ENCODE measurements at regions not wholly inside any gene's neighbourhood (a gene's known extent, or its start where the extent isn't known, plus 50 kb on each side); places are given as distances from the start of the nearest gene placed in this dataset.

- Histone ChIP-seq H3K27me3 (peaks cover 10% of the 10 kb centered on the region), H3K4me3 (no peak overlapping the region), H3K79me2 (no peaks in the 10 kb centered on the region), H3K9me3 (ENCODE audit: low read depth) (no peaks in the 10 kb centered on the region), H3K4me2 (no peak overlapping the region), H3K9me2 (replicated peaks; ENCODE audit: insufficient read depth) (no peaks in the 10 kb centered on the region), H3K27ac (no peak overlapping the region), H3K4me1 (ENCODE audit: insufficient read depth) (no peaks in the 10 kb centered on the region), H2AFZ (no peak overlapping the region), H4K20me1 (ENCODE audit: insufficient read depth, poor library complexity, severe bottlenecking) (no peaks in the 10 kb centered on the region), H3K36me3 (replicated peaks; ENCODE audit: insufficient read depth, low read depth) (no peaks in the 10 kb centered on the region)
- 79% methylated on average over 5 of the region's 5 CpGs for WGBS (ENCODE audit: low lambda C conversion rate, missing lambda C conversion rate)
- DNase-seq (ENCODE audit: low spot score), result no peak
- no peak for TF ChIP-seq EZH2 (IDR thresholded peaks at IDR 0.05; ENCODE audit: borderline replicate concordance)
- TF ChIP-seq EZH2phosphoT487 (IDR thresholded peaks at IDR 0.05; ENCODE audit: low read depth, severe bottlenecking, unreplicated experiment), result no peak
- peak; percentile 9 for TF ChIP-seq CTCF (IDR thresholded peaks at IDR 0.05; ENCODE audit: poor library complexity)
Observed at GRCh38 chr1:62989497-62989896, 205.6 kb downstream of the ATG4C start.

- no peak for DNase-seq (ENCODE audit: low spot score)
- H3K4me3 ChIP-seq, result no peak overlapping the region
- H3K27me3 ChIP-seq, result peaks cover 10% of the 10 kb centered on the region
- H3K9me2 ChIP-seq (replicated peaks; ENCODE audit: insufficient read depth), result no peaks in the 10 kb centered on the region
- no peak overlapping the region for H3K27ac ChIP-seq
- H3K4me1 ChIP-seq (ENCODE audit: insufficient read depth), result no peaks in the 10 kb centered on the region
- H3K79me2 ChIP-seq, result no peaks in the 10 kb centered on the region
- no peak for TF ChIP-seq EZH2 (IDR thresholded peaks at IDR 0.05; ENCODE audit: borderline replicate concordance)
- no peak for TF ChIP-seq CTCF (IDR thresholded peaks at IDR 0.05; ENCODE audit: poor library complexity)
- no peak for TF ChIP-seq EZH2phosphoT487 (IDR thresholded peaks at IDR 0.05; ENCODE audit: low read depth, severe bottlenecking, unreplicated experiment)
- no peak overlapping the region for H3K4me2 ChIP-seq
- H3K36me3 ChIP-seq (replicated peaks; ENCODE audit: insufficient read depth, low read depth), result no peaks in the 10 kb centered on the region
- WGBS (ENCODE audit: low lambda C conversion rate, missing lambda C conversion rate), result 52% methylated on average over 3 of the region's 3 CpGs
- H2AFZ ChIP-seq, result no peak overlapping the region
- no peaks in the 10 kb centered on the region for H4K20me1 ChIP-seq (ENCODE audit: insufficient read depth, poor library complexity, severe bottlenecking)
- H3K9me3 ChIP-seq (ENCODE audit: low read depth), result no peaks in the 10 kb centered on the region
Observed at GRCh38 chr1:62991152-62991551, 207.2 kb downstream of the ATG4C start.

- Histone ChIP-seq H3K27ac (no peak overlapping the region), H3K4me1 (ENCODE audit: insufficient read depth) (no peaks in the 10 kb centered on the region), H3K36me3 (replicated peaks; ENCODE audit: insufficient read depth, low read depth) (no peaks in the 10 kb centered on the region), H2AFZ (no peak overlapping the region), H3K79me2 (no peaks in the 10 kb centered on the region), H3K4me3 (no peak overlapping the region), H4K20me1 (ENCODE audit: insufficient read depth, poor library complexity, severe bottlenecking) (no peaks in the 10 kb centered on the region), H3K27me3 (peaks cover 25% of the 10 kb centered on the region), H3K9me2 (replicated peaks; ENCODE audit: insufficient read depth) (no peaks in the 10 kb centered on the region), H3K4me2 (no peak overlapping the region), H3K9me3 (ENCODE audit: low read depth) (no peaks in the 10 kb centered on the region)
- DNase-seq (ENCODE audit: low spot score), result no peak
- TF ChIP-seq CTCF (IDR thresholded peaks at IDR 0.05; ENCODE audit: poor library complexity) (no peak), EZH2 (IDR thresholded peaks at IDR 0.05; ENCODE audit: borderline replicate concordance) (no peak), EZH2phosphoT487 (IDR thresholded peaks at IDR 0.05; ENCODE audit: low read depth, severe bottlenecking, unreplicated experiment) (no peak)
- 89% methylated on average over 5 of the region's 5 CpGs for WGBS (ENCODE audit: low lambda C conversion rate, missing lambda C conversion rate)
Observed at GRCh38 chr1:62993844-62994243, 209.9 kb downstream of the ATG4C start.

- Histone ChIP-seq H3K9me3 (ENCODE audit: low read depth) (no peaks in the 10 kb centered on the region), H2AFZ (no peak overlapping the region), H3K79me2 (no peaks in the 10 kb centered on the region), H3K27me3 (peaks cover 36% of the 10 kb centered on the region), H3K4me1 (ENCODE audit: insufficient read depth) (no peaks in the 10 kb centered on the region), H3K4me3 (no peak overlapping the region), H3K27ac (no peak overlapping the region), H4K20me1 (ENCODE audit: insufficient read depth, poor library complexity, severe bottlenecking) (no peaks in the 10 kb centered on the region), H3K4me2 (no peak overlapping the region), H3K9me2 (replicated peaks; ENCODE audit: insufficient read depth) (no peaks in the 10 kb centered on the region), H3K36me3 (replicated peaks; ENCODE audit: insufficient read depth, low read depth) (no peaks in the 10 kb centered on the region)
- TF ChIP-seq CTCF (IDR thresholded peaks at IDR 0.05; ENCODE audit: poor library complexity) (no peak), EZH2phosphoT487 (IDR thresholded peaks at IDR 0.05; ENCODE audit: low read depth, severe bottlenecking, unreplicated experiment) (no peak), EZH2 (IDR thresholded peaks at IDR 0.05; ENCODE audit: borderline replicate concordance) (no peak)
- WGBS (ENCODE audit: low lambda C conversion rate, missing lambda C conversion rate), result 80% methylated on average over 4 of the region's 4 CpGs
- no peak for DNase-seq (ENCODE audit: low spot score)
Observed at GRCh38 chr1:62995173-62995572, 211.2 kb downstream of the ATG4C start.
